Esophagus squamous epithelium (tissue), 5 donors: ENCODE measurements at regions not wholly inside any gene's neighbourhood (a gene's known extent, or its start where the extent isn't known, plus 50 kb on each side); places are given as distances from the start of the nearest gene placed in this dataset.

Experiments used
- DNase-seq: peaks from one replicate; lab custom pipeline; 2025; lab: John Stamatoyannopoulos, UW
- H3K27ac ChIP-seq, 4 donors: fragments of 200-600 bp; sonication (generic); one replicate each; pipeline ENCODE4 v1.5.1; 2016 to 2019; ENCODE audit warnings: mild to moderate bottlenecking in 1 of 4
- H3K27me3 ChIP-seq, 4 donors: fragments of 200-600 bp; sonication (generic); 1 replicate in 3 of 4; 2 replicates in 1 of 4; pipeline versions ENCODE4 v1.5.1 to v1.6.0; 2017 to 2021; ENCODE audit warnings: antibody characterized with exemption in 1 of 4
- H3K36me3 ChIP-seq, 3 donors: fragments of 200-600 bp; sonication (generic); one replicate each; pipeline ENCODE4 v1.5.1; 2016 to 2019
- H3K4me1 ChIP-seq, 3 donors: fragments of 200-600 bp; sonication (generic); one replicate each; pipeline ENCODE4 v1.5.1; 2017 to 2019
- H3K4me3 ChIP-seq, 4 donors: fragments of 200-600 bp; sonication (generic); 1 replicate in 3 of 4; 2 replicates in 1 of 4; pipeline ENCODE4 v1.5.1; 2016 to 2019; ENCODE audit warnings: mild to moderate bottlenecking in 2 of 4, moderate library complexity in 1 of 4
- H3K9me3 ChIP-seq, 3 donors: fragments of 200-600 bp; sonication (generic); one replicate each; pipeline ENCODE4 v1.5.1; 2016 to 2019
- POLR2A ChIP-seq, 4 donors: fragments of 450-650 bp; IDR thresholded peaks; one replicate each; pipeline ENCODE4 v1.6.1; 2017; ENCODE audit warnings: antibody characterized with exemption in 4 of 4, mild to moderate bottlenecking in 4 of 4, moderate library complexity in 3 of 4
- WGBS, 2 donors: methylation state at CpG; one replicate each; pipeline ENCODE4 v1.1.5; 2018; 5-methylcytosine and 5-hydroxymethylcytosine counted together
- intact Hi-C: fragments of 100-400 bp; cut with DNase I; formaldehyde crosslinking; loops from one replicate; pipeline ENCODE4 v1.15.0; 2022
- TF ChIP-seq, protein P1 (sequence below), 6 experiments: fragments of 450-650 bp in 4 of 6; fragments of 200-600 bp in 2 of 6; sonication (generic) in 2 of 6; IDR thresholded peaks; one replicate each; pipeline ENCODE4 v1.5.1; 2016 to 2019; ENCODE audit warnings: antibody characterized with exemption in 6 of 6, mild to moderate bottlenecking in 4 of 6, moderate library complexity in 4 of 6
- donor health status: DM: yes; HTN: yes; CAD: no.

- Histone ChIP-seq H3K27me3 (no peaks in the 10 kb centered on the region), H3K36me3 (no peaks in the 10 kb centered on the region), H3K4me1 (no peaks in the 10 kb centered on the region), H3K9me3 (peaks cover 0 to 7% (median 4%) of the 10 kb centered on the region in 3 donors), H3K27ac (no peak overlapping the region), H3K4me3 (no peak overlapping the region)
- TF ChIP-seq, protein P1, sequence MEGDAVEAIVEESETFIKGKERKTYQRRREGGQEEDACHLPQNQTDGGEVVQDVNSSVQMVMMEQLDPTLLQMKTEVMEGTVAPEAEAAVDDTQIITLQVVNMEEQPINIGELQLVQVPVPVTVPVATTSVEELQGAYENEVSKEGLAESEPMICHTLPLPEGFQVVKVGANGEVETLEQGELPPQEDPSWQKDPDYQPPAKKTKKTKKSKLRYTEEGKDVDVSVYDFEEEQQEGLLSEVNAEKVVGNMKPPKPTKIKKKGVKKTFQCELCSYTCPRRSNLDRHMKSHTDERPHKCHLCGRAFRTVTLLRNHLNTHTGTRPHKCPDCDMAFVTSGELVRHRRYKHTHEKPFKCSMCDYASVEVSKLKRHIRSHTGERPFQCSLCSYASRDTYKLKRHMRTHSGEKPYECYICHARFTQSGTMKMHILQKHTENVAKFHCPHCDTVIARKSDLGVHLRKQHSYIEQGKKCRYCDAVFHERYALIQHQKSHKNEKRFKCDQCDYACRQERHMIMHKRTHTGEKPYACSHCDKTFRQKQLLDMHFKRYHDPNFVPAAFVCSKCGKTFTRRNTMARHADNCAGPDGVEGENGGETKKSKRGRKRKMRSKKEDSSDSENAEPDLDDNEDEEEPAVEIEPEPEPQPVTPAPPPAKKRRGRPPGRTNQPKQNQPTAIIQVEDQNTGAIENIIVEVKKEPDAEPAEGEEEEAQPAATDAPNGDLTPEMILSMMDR (IDR thresholded peaks at IDR 0.05): no peak
- no peak for TF ChIP-seq POLR2A (IDR thresholded peaks at IDR 0.05)
- no peak for DNase-seq
- 74 to 83% methylated on average over 4 of the region's 4 CpGs for WGBS, 2 donors
- intact Hi-C loops: no loop called here
Observed at GRCh38 chr16:65869261-65869660, 497.2 kb upstream of the CDH5 start.

- no peaks in the 10 kb centered on the region for H3K4me1 ChIP-seq
- H3K4me3 ChIP-seq: no peak overlapping the region
- H3K36me3 ChIP-seq: no peaks in the 10 kb centered on the region
- TF ChIP-seq POLR2A (IDR thresholded peaks at IDR 0.05): no peak
- TF ChIP-seq, protein P1 (IDR thresholded peaks at IDR 0.05): no peak
- H3K27me3 ChIP-seq: no peaks in the 10 kb centered on the region
- DNase-seq: no peak
- intact Hi-C loops: no loop called here
- 20% methylated on average over 1 of the region's 6 CpGs; no CpG with 5 or more reads in 1 of the 2 donors for WGBS, 2 donors
- H3K9me3 ChIP-seq: peaks cover 0 to 8% (median 4%) of the 10 kb centered on the region in 3 donors
- no peak overlapping the region for H3K27ac ChIP-seq
Observed at GRCh38 chr16:65867276-65867960, 499.1 kb upstream of the CDH5 start.

DNA sequence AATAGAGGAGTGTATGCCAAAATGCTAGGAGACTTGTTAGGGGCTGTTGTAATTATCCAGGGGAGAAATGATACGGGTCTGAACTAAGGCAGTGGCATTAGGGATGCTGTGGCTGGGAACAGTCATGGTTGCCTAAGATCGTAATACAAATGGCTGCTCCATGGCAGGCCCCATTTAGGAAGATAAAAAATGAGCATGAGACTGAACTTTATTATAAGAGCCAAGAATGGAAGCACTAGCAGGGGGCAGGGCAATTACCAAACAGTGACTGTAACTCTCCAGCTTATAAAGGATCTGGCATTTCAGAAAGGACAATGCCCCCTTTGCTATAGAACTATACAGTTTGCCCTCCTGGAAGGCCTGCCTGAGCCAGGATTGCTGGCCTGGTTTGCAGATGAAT lies 503.3 kb upstream of the CDH5 start:
- no peaks in the 10 kb centered on the region for H3K36me3 ChIP-seq
- intact Hi-C loops: no loop called here
- TF ChIP-seq POLR2A (IDR thresholded peaks at IDR 0.05): no peak
- TF ChIP-seq, protein P1 (IDR thresholded peaks at IDR 0.05): no peak
- no peak for DNase-seq
- no peaks in the 10 kb centered on the region for H3K4me1 ChIP-seq
- no peak overlapping the region for H3K27ac ChIP-seq
- 77 to 83% methylated on average over 2 of the region's 2 CpGs for WGBS, 2 donors
- H3K9me3 ChIP-seq: peaks cover 0 to 8% (median 4%) of the 10 kb centered on the region in 3 donors
- H3K27me3 ChIP-seq: no peaks in the 10 kb centered on the region
- H3K4me3 ChIP-seq: no peak overlapping the region

GRCh38 chr16:65861131-65861731 lies 505.3 kb upstream of the CDH5 start:
- no peaks in the 10 kb centered on the region for H3K36me3 ChIP-seq
- no peaks in the 10 kb centered on the region for H3K4me1 ChIP-seq
- intact Hi-C loops: no loop called here
- no peak for DNase-seq
- no peak overlapping the region for H3K27ac ChIP-seq
- no peak overlapping the region for H3K4me3 ChIP-seq
- TF ChIP-seq, protein P1 (IDR thresholded peaks at IDR 0.05): no peak
- TF ChIP-seq POLR2A (IDR thresholded peaks at IDR 0.05): no peak
- H3K27me3 ChIP-seq: no peaks in the 10 kb centered on the region
- 66 to 70% methylated on average over 3 of the region's 3 CpGs for WGBS, 2 donors
- H3K9me3 ChIP-seq: peaks cover 0 to 8% (median 4%) of the 10 kb centered on the region in 3 donors
